NCI-H524 treated with DMSO at 0.1 percent for 48 hours (cell line): ENCODE measurements at regions not wholly inside any gene's neighbourhood (a gene's known extent, or its start where the extent isn't known, plus 50 kb on each side); places are given as distances from the start of the nearest gene placed in this dataset.
"Not testable (repeated sequence)": the region's sequence is repeated elsewhere in the genome, so short reads cannot be mapped to it uniquely, and the experiment has no call there.

Experiments
- DNase-seq: peaks from one replicate; lab custom pipeline; 2025; lab: John Stamatoyannopoulos, UW

GRCh38 chr5:36529142-36529541 lies 77.3 kb upstream of the SLC1A3 start:
- DNase-seq: no peak

- DNase-seq: no peak
Measured at GRCh38 chr5:36530215-36530614, 76.2 kb upstream of the SLC1A3 start.

DNA sequence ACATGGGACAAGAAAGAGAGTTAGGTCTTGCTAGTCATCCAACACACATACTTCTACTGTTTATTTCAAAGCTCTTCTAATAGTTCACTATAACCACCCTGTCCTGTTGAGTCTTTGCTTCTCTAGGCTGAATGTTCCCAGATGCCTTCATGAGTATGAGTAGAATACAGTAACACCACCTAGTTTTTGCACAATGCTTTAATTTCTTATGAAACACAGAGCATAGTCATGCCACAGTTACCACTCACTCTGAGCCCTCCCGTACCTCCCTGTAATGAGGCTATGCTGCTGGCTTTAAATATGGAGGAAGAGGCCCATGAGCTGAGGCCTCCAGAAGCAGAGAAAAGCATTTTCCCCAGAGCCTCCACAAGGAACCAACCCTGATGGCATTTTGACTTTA lies 75.0 kb upstream of the SLC1A3 start:
- DNase-seq: no peak

GRCh38 chr5:36535378-36535777 lies 71.0 kb upstream of the SLC1A3 start:
- no peak for DNase-seq

GRCh38 chr5:36535859-36536615 lies 70.4 kb upstream of the SLC1A3 start:
- DNase-seq: no peak

DNA sequence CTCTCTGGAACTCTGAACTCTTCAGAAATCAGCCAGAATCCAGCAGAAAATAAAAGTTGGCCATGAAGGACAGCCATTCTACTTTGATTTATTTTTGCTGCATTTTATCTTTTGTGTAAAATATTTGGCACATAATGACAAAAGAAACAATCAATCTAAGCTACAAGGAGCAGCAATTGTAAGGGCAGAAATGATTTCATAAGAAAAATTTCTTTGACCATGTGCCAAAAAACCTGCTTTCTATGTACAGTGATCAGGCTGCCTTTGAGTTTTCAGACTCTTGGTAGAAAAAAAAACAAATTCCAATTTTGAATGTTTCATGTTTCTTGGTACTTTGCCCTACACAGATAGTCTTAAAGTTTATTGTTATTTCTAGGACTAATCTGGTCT lies 69.8 kb upstream of the SLC1A3 start:
- no peak for DNase-seq

GRCh38 chr5:36537724-36538123 lies 68.7 kb upstream of the SLC1A3 start:
- DNase-seq: no peak

- no peak for DNase-seq
Measured at GRCh38 chr5:36552651-36553393, 53.6 kb upstream of the SLC1A3 start.

GRCh38 chr5:36555035-36555434 lies 51.4 kb upstream of the SLC1A3 start:
- not testable (repeated sequence) for DNase-seq
